ENCODE measurements at regions not wholly inside any gene's neighbourhood (a gene's known extent, or its start where the extent isn't known, plus 50 kb on each side); places are given as distances from the start of the nearest gene placed in this dataset.

- H3K27ac ChIP-seq (ENCODE audit: extremely low read depth, low read depth, low read length), result no peak overlapping the region
- POLR2A ChIA-PET, result no interaction called here
- CTCF ChIA-PET, result no interaction called here
- no peaks in the 10 kb centered on the region for H3K36me3 ChIP-seq (ENCODE audit: control insufficient read depth in 2 of 2, insufficient read depth in 1 of 2, low read length in 2 of 2)
- H3K4me3 ChIP-seq (ENCODE audit: low read depth, low read length), result no peak overlapping the region
- TF ChIP-seq ZNF600 (tag by site-specific recombination; IDR thresholded peaks at IDR 0.05) (no peak), ZNF558 (tag by site-specific recombination; IDR thresholded peaks at IDR 0.05) (no peak)
- no peaks in the 10 kb centered on the region for H3K9me3 ChIP-seq (ENCODE audit: control insufficient read depth, insufficient read depth, low read depth, low read length)
- no peaks in the 10 kb centered on the region for H3K4me1 ChIP-seq (ENCODE audit: control insufficient read depth, insufficient read depth, low read length)
Observed at GRCh38 chr10:94172332-94172731, 178.6 kb downstream of the PLCE1 start.

GRCh38 chr10:94173594-94173993 is 179.9 kb downstream of the PLCE1 start:
- H3K9me3 ChIP-seq (ENCODE audit: control insufficient read depth, insufficient read depth, low read depth, low read length), result no peaks in the 10 kb centered on the region
- H3K27ac ChIP-seq (ENCODE audit: extremely low read depth, low read depth, low read length), result no peak overlapping the region
- H3K4me3 ChIP-seq (ENCODE audit: low read depth, low read length), result no peak overlapping the region
- no peaks in the 10 kb centered on the region for H3K4me1 ChIP-seq (ENCODE audit: control insufficient read depth, insufficient read depth, low read length)
- CTCF ChIA-PET, result interaction anchor here (1.2 kb wide), 1 partner anchor 106 kb away, joined by 3 read pairs; no protein-coding TSS in a partner anchor
- H3K36me3 ChIP-seq (ENCODE audit: control insufficient read depth in 2 of 2, insufficient read depth in 1 of 2, low read length in 2 of 2), result no peaks in the 10 kb centered on the region
- TF ChIP-seq KLF9 (tag by site-specific recombination; IDR thresholded peaks at IDR 0.05; ENCODE audit: low read depth) (no peak), PRDM2 (tag by site-specific recombination; IDR thresholded peaks at IDR 0.05; ENCODE audit: borderline replicate concordance) (no peak), ZNF18 (tag by site-specific recombination; IDR thresholded peaks at IDR 0.05) (no peak), ZNF768 (tag by site-specific recombination; IDR thresholded peaks at IDR 0.05) (no peak), ZNF274 (IDR thresholded peaks at IDR 0.05; ENCODE audit: low read length) (no peak), ZNF274 (tag by site-specific recombination; IDR thresholded peaks at IDR 0.05; ENCODE audit: borderline replicate concordance) (no peak), ZNF169 (tag by site-specific recombination; IDR thresholded peaks at IDR 0.05) (no peak), SCRT1 (tag by site-specific recombination; IDR thresholded peaks at IDR 0.05; ENCODE audit: borderline replicate concordance) (no peak), FEZF1 (tag by site-specific recombination; IDR thresholded peaks at IDR 0.05) (no peak), ZNF571 (tag by site-specific recombination; IDR thresholded peaks at IDR 0.05) (no peak), ZNF433 (tag by site-specific recombination; IDR thresholded peaks at IDR 0.05; ENCODE audit: low read depth) (no peak), ZNF394 (tag by site-specific recombination; IDR thresholded peaks at IDR 0.05; ENCODE audit: borderline replicate concordance) (no peak), ZNF621 (tag by site-specific recombination; IDR thresholded peaks at IDR 0.05) (no peak), ZNF16 (tag by site-specific recombination; IDR thresholded peaks at IDR 0.05; ENCODE audit: low read depth) (no peak), ZNF280D (tag by site-specific recombination; IDR thresholded peaks at IDR 0.05) (no peak), ZNF148 (tag by site-specific recombination; IDR thresholded peaks at IDR 0.05; ENCODE audit: borderline replicate concordance) (no peak), KLF16 (tag by site-specific recombination; IDR thresholded peaks at IDR 0.05) (no peak), ZNF449 (tag by site-specific recombination; IDR thresholded peaks at IDR 0.05) (no peak), ZNF529 (tag by site-specific recombination; IDR thresholded peaks at IDR 0.05; ENCODE audit: insufficient replicate concordance) (no peak)
- POLR2A ChIA-PET, result no interaction called here

All from HEK293 (cell line).